ENCODE measurements at regions not wholly inside any gene's neighbourhood (a gene's known extent, or its start where the extent isn't known, plus 50 kb on each side); places are given as distances from the start of the nearest gene placed in this dataset.

GRCh38 chr5:117095346-117096332 is 521.0 kb upstream of the SEMA6A start:
- no peaks in the 10 kb centered on the region for H3K9me3 ChIP-seq (ENCODE audit: control insufficient read depth, insufficient read depth, low read length)
- H3F3A ChIP-seq (ENCODE audit: control insufficient read depth, insufficient read depth) = no peaks in the 10 kb centered on the region
- H3K4me3 ChIP-seq (ENCODE audit: low read length) = no peak overlapping the region
- H3K9me2 ChIP-seq (replicated peaks; ENCODE audit: control insufficient read depth, low read length) = no peaks in the 10 kb centered on the region
- H3K27me3 ChIP-seq (ENCODE audit: control insufficient read depth, low read length) = no peaks in the 10 kb centered on the region
- no peaks in the 10 kb centered on the region for H3K79me2 ChIP-seq (ENCODE audit: control insufficient read depth, low read length)
- H4K20me1 ChIP-seq (ENCODE audit: control insufficient read depth, insufficient read depth, low read depth, low read length) = no peaks in the 10 kb centered on the region
- H3K27ac ChIP-seq (ENCODE audit: low read depth, low read length) = no peak overlapping the region
- H3K4me1 ChIP-seq (ENCODE audit: control insufficient read depth, low read length) = no peaks in the 10 kb centered on the region
- no peaks in the 10 kb centered on the region for H3K36me3 ChIP-seq (ENCODE audit: control insufficient read depth, low read length)
- H3K4me2 ChIP-seq (ENCODE audit: low read length) = no peak overlapping the region
- TF ChIP-seq EZH2phosphoT487 (IDR thresholded peaks at IDR 0.05; ENCODE audit: borderline replicate concordance, low read length) (no peak), CTCF (IDR thresholded peaks at IDR 0.05; ENCODE audit: low read depth, low read length, poor library complexity, severe bottlenecking) (no peak)

GRCh38 chr5:117094114-117094815 is 519.6 kb upstream of the SEMA6A start:
- Histone ChIP-seq H3K27ac (ENCODE audit: low read depth, low read length) (no peak overlapping the region), H3K9me2 (replicated peaks; ENCODE audit: control insufficient read depth, low read length) (no peaks in the 10 kb centered on the region), H3K79me2 (ENCODE audit: control insufficient read depth, low read length) (no peaks in the 10 kb centered on the region), H3K9me3 (ENCODE audit: control insufficient read depth, insufficient read depth, low read length) (no peaks in the 10 kb centered on the region), H3K36me3 (ENCODE audit: control insufficient read depth, low read length) (no peaks in the 10 kb centered on the region), H3K4me3 (ENCODE audit: low read length) (no peak overlapping the region), H3K4me1 (ENCODE audit: control insufficient read depth, low read length) (no peaks in the 10 kb centered on the region), H4K20me1 (ENCODE audit: control insufficient read depth, insufficient read depth, low read depth, low read length) (no peaks in the 10 kb centered on the region), H3F3A (ENCODE audit: control insufficient read depth, insufficient read depth) (no peaks in the 10 kb centered on the region), H3K27me3 (ENCODE audit: control insufficient read depth, low read length) (no peaks in the 10 kb centered on the region), H3K4me2 (ENCODE audit: low read length) (no peak overlapping the region)
- no peak for TF ChIP-seq CTCF (IDR thresholded peaks at IDR 0.05; ENCODE audit: low read depth, low read length, poor library complexity, severe bottlenecking)
- no peak for TF ChIP-seq EZH2phosphoT487 (IDR thresholded peaks at IDR 0.05; ENCODE audit: borderline replicate concordance, low read length)

GRCh38 chr5:117093653-117094052 is 519.0 kb upstream of the SEMA6A start:
- H3K27me3 ChIP-seq (ENCODE audit: control insufficient read depth, low read length) = no peaks in the 10 kb centered on the region
- no peaks in the 10 kb centered on the region for H4K20me1 ChIP-seq (ENCODE audit: control insufficient read depth, insufficient read depth, low read depth, low read length)
- H3K27ac ChIP-seq (ENCODE audit: low read depth, low read length) = no peak overlapping the region
- H3K36me3 ChIP-seq (ENCODE audit: control insufficient read depth, low read length) = no peaks in the 10 kb centered on the region
- TF ChIP-seq EZH2phosphoT487 (IDR thresholded peaks at IDR 0.05; ENCODE audit: borderline replicate concordance, low read length) = no peak
- no peak for TF ChIP-seq CTCF (IDR thresholded peaks at IDR 0.05; ENCODE audit: low read depth, low read length, poor library complexity, severe bottlenecking)
- H3K9me2 ChIP-seq (replicated peaks; ENCODE audit: control insufficient read depth, low read length) = no peaks in the 10 kb centered on the region
- H3K4me3 ChIP-seq (ENCODE audit: low read length) = no peak overlapping the region
- H3K9me3 ChIP-seq (ENCODE audit: control insufficient read depth, insufficient read depth, low read length) = no peaks in the 10 kb centered on the region
- H3F3A ChIP-seq (ENCODE audit: control insufficient read depth, insufficient read depth) = no peaks in the 10 kb centered on the region
- H3K79me2 ChIP-seq (ENCODE audit: control insufficient read depth, low read length) = no peaks in the 10 kb centered on the region
- H3K4me1 ChIP-seq (ENCODE audit: control insufficient read depth, low read length) = no peaks in the 10 kb centered on the region
- no peak overlapping the region for H3K4me2 ChIP-seq (ENCODE audit: low read length)
